Stomach (tissue), 4 donors: ENCODE measurements at regions not wholly inside any gene's neighbourhood (a gene's known extent, or its start where the extent isn't known, plus 50 kb on each side); places are given as distances from the start of the nearest gene placed in this dataset.

ENCODE experiments used
- POLR2A ChIP-seq, 4 donors: fragments of 450-650 bp; IDR thresholded peaks; one replicate each; pipeline ENCODE4 v1.6.1; 2016; ENCODE audit warnings: antibody characterized with exemption in 4 of 4, control low read depth in 2 of 4, mild to moderate bottlenecking in 1 of 4, moderate library complexity in 1 of 4
- POLR2AphosphoS5 ChIP-seq, 3 donors: sonication (generic); formaldehyde crosslinking; IDR thresholded peaks; one replicate each; pipeline ENCODE4 v1.6.1; 2016; ENCODE audit warnings: antibody characterized with exemption in 3 of 3
- TF ChIP-seq, protein P1 (sequence below), 7 experiments: fragments of 450-650 bp in 4 of 7; fragments of 200-600 bp in 3 of 7; sonication (generic) in 3 of 7; IDR thresholded peaks; one replicate each; pipeline ENCODE4 v1.5.1; 2016 to 2019; ENCODE audit warnings: antibody characterized with exemption in 7 of 7, control low read depth in 2 of 7, mild to moderate bottlenecking in 1 of 7

DNA sequence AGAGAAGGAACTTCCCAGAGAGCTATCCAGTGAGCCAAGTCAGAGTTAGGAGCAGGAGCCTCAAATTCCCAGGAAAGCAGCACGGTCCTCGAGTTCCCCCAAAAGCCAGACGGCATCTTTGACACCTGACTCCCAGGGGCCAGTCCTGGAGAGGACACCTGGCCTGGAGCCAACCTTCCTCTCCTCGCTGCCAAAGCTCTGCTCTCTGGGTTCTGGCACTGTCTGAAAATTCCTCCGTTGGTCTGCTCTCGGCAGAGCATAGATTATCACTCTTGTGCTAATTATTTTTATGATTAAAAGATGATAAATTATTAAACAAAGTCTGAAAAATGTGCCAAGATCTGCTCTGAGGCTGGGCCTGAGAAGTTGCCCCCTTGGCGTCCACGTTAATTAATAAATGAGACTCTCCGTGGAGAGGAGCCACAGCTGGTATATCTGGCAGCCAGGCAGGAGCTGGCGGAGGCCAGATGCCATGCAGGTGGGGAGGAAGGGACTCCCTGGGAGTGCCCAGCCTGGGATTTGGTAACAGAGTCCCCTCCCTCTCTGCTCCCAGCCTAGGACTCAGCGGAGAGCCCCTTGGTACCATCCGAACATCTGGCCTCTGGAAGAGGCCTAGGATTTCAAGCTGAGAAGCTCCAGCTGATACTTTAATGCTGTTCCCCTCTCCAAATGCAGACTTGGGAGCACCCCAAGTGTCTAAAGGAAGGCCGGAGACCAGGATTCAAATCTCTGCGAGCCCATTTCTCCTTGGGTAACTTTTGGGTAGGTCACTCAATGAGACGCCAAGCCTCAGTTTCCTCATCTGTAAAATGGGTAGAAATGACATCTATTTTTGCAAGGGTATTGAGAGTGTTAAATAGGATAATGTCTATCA lies 163.7 kb upstream of the POU3F1 start:
- TF ChIP-seq POLR2A (IDR thresholded peaks at IDR 0.05) (no peak), POLR2AphosphoS5 (IDR thresholded peaks at IDR 0.05) (no peak)
- TF ChIP-seq, protein P1, sequence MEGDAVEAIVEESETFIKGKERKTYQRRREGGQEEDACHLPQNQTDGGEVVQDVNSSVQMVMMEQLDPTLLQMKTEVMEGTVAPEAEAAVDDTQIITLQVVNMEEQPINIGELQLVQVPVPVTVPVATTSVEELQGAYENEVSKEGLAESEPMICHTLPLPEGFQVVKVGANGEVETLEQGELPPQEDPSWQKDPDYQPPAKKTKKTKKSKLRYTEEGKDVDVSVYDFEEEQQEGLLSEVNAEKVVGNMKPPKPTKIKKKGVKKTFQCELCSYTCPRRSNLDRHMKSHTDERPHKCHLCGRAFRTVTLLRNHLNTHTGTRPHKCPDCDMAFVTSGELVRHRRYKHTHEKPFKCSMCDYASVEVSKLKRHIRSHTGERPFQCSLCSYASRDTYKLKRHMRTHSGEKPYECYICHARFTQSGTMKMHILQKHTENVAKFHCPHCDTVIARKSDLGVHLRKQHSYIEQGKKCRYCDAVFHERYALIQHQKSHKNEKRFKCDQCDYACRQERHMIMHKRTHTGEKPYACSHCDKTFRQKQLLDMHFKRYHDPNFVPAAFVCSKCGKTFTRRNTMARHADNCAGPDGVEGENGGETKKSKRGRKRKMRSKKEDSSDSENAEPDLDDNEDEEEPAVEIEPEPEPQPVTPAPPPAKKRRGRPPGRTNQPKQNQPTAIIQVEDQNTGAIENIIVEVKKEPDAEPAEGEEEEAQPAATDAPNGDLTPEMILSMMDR (IDR thresholded peaks at IDR 0.05): no peak
